ENCODE measurements at regions not wholly inside any gene's neighbourhood (a gene's known extent, or its start where the extent isn't known, plus 50 kb on each side); places are given as distances from the start of the nearest gene placed in this dataset.

GRCh38 chr5:9834871-9835770, 205.0 kb upstream of the TAS2R1 start (continued):
- TF ChIP-seq RFX5 (IDR thresholded peaks at IDR 0.05; ENCODE audit: borderline replicate concordance, low read depth, low read length) (no peak), GABPA (IDR thresholded peaks at IDR 0.05; ENCODE audit: borderline replicate concordance, insufficient read depth, low read length) (no peak), CHD2 (IDR thresholded peaks at IDR 0.05; ENCODE audit: low read length) (no peak), FOSL1 (IDR thresholded peaks at IDR 0.05; ENCODE audit: insufficient read depth, low read depth, low read length) (no peak), RBBP5 (IDR thresholded peaks at IDR 0.05; ENCODE audit: borderline replicate concordance, low read depth, low read length) (no peak)
